ENCODE measurements at regions not wholly inside any gene's neighbourhood (a gene's known extent, or its start where the extent isn't known, plus 50 kb on each side); places are given as distances from the start of the nearest gene placed in this dataset.

GRCh38 chr1:234940841-234941240 lies 187.8 kb downstream of the TOMM20 start:
- in situ Hi-C loops (cut with MboI) (no loop called here), intact Hi-C loops (cut with micrococcal nuclease) (no loop called here)
- FAIRE-seq (no peak), ATAC-seq (no peak), DNase-seq (ENCODE audit: extremely low read depth in 1 of 4, low spot score in 3 of 4) (no peak)
- no TSS peak for BruUV-seq (replicated peaks)
- Histone ChIP-seq H3K4me2 (ENCODE audit: insufficient read depth, low read length) (no peak overlapping the region), H3K27me3 (ENCODE audit: control insufficient read depth in 2 of 2, insufficient read depth in 2 of 2, low read length in 2 of 2) (no peaks in the 10 kb centered on the region), H3K79me2 (ENCODE audit: control insufficient read depth, insufficient read depth, low read length) (no peaks in the 10 kb centered on the region), H3K27ac (ENCODE audit: extremely low read depth, low read depth, low read length) (no peak overlapping the region), H3K9me3 (replicated peaks; ENCODE audit: control insufficient read depth, insufficient read depth, low read depth, low read length) (no peaks in the 10 kb centered on the region; the same call in none of the 2 replicates), H3K9me1 (ENCODE audit: control insufficient read depth, insufficient read depth, low read length) (no peaks in the 10 kb centered on the region), H3K9ac (ENCODE audit: insufficient read depth in 1 of 2, low read depth in 2 of 2, low read length in 2 of 2) (no peak overlapping the region), H3K4me3 (no peak overlapping the region), H4K20me1 (replicated peaks; ENCODE audit: control insufficient read depth, insufficient read depth, low read length) (no peaks in the 10 kb centered on the region), H3K36me3 (ENCODE audit: control insufficient read depth, insufficient read depth, low read length) (no peaks in the 10 kb centered on the region), H3K4me1 (replicated peaks in 1 of 2; ENCODE audit: control insufficient read depth in 2 of 2, insufficient read depth in 2 of 2, low read length in 2 of 2) (no peaks in the 10 kb centered on the region), H2AFZ (ENCODE audit: low read depth, low read length) (no peak overlapping the region)
- ChIA-PET CTCF (ENCODE audit: low intra/inter-chr PET ratio) (no interaction called here), POLR2A (interaction anchor here (1.2 kb wide), 1 partner anchor 16 kb away, joined by 3 read pairs; no protein-coding TSS in a partner anchor)
- 39% methylated on average over 7 of the region's 7 CpGs for WGBS (ENCODE audit: insufficient coverage, low coverage, missing lambda C conversion rate)
- TF ChIP-seq ZBTB8A (IDR thresholded peaks at IDR 0.05; ENCODE audit: partially characterized antibody) (no peak), VEZF1 (CRISPR knock-in tag; IDR thresholded peaks at IDR 0.05) (no peak), TCFL5 (CRISPR knock-in tag; conservative IDR thresholded peaks at IDR 0.05) (no peak), HOXB6 (CRISPR knock-in tag; IDR thresholded peaks at IDR 0.05; ENCODE audit: borderline replicate concordance) (no peak)

GRCh38 chr1:234938924-234939323 lies 189.7 kb downstream of the TOMM20 start:
- H3K9ac ChIP-seq (ENCODE audit: insufficient read depth in 1 of 2, low read depth in 2 of 2, low read length in 2 of 2) = no peak overlapping the region
- H3K9me3 ChIP-seq (replicated peaks; ENCODE audit: control insufficient read depth, insufficient read depth, low read depth, low read length) = no peaks in the 10 kb centered on the region; the same call in none of the 2 replicates
- H3K4me2 ChIP-seq (ENCODE audit: insufficient read depth, low read length) = no peak overlapping the region
- H3K27ac ChIP-seq (ENCODE audit: extremely low read depth, low read depth, low read length) = no peak overlapping the region
- no peaks in the 10 kb centered on the region for H3K36me3 ChIP-seq (ENCODE audit: control insufficient read depth, insufficient read depth, low read length)
- in situ Hi-C loops (cut with MboI) (no loop called here), intact Hi-C loops (cut with micrococcal nuclease) (no loop called here)
- no peak overlapping the region for H3K4me3 ChIP-seq
- H3K79me2 ChIP-seq (ENCODE audit: control insufficient read depth, insufficient read depth, low read length) = no peaks in the 10 kb centered on the region
- H3K9me1 ChIP-seq (ENCODE audit: control insufficient read depth, insufficient read depth, low read length) = no peaks in the 10 kb centered on the region
- no peak overlapping the region for H2AFZ ChIP-seq (ENCODE audit: low read depth, low read length)
- ATAC-seq (no peak), FAIRE-seq (no peak), DNase-seq (ENCODE audit: extremely low read depth in 1 of 4, low spot score in 3 of 4) (no peak)
- H3K4me1 ChIP-seq (replicated peaks in 1 of 2; ENCODE audit: control insufficient read depth in 2 of 2, insufficient read depth in 2 of 2, low read length in 2 of 2) = no peaks in the 10 kb centered on the region
- no peaks in the 10 kb centered on the region for H4K20me1 ChIP-seq (replicated peaks; ENCODE audit: control insufficient read depth, insufficient read depth, low read length)
- BruUV-seq (replicated peaks) = no TSS peak
- POLR2A ChIA-PET = interaction anchor here (1.1 kb wide), 1 partner anchor 11 kb away, joined by 3 read pairs; no protein-coding TSS in a partner anchor
- CTCF ChIA-PET (ENCODE audit: low intra/inter-chr PET ratio) = no interaction called here
- H3K27me3 ChIP-seq (ENCODE audit: control insufficient read depth in 2 of 2, insufficient read depth in 2 of 2, low read length in 2 of 2) = no peaks in the 10 kb centered on the region
- 38% methylated on average over 7 of the region's 7 CpGs for WGBS (ENCODE audit: insufficient coverage, low coverage, missing lambda C conversion rate)
- no peak for TF ChIP-seq BCOR (IDR thresholded peaks at IDR 0.05)
- TF ChIP-seq, protein P1, sequence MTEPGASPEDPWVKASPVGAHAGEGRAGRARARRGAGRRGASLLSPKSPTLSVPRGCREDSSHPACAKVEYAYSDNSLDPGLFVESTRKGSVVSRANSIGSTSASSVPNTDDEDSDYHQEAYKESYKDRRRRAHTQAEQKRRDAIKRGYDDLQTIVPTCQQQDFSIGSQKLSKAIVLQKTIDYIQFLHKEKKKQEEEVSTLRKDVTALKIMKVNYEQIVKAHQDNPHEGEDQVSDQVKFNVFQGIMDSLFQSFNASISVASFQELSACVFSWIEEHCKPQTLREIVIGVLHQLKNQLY (CRISPR knock-in tag; conservative IDR thresholded peaks at IDR 0.05) = no peak

Data from K562 (cell line).